ENCODE measurements at regions not wholly inside any gene's neighbourhood (a gene's known extent, or its start where the extent isn't known, plus 50 kb on each side); places are given as distances from the start of the nearest gene placed in this dataset.

GRCh38 chr2:56565143-56565542 lies 381.4 kb downstream of the CCDC85A start:
- no peak overlapping the region for H3K4me3 ChIP-seq (ENCODE audit: low read depth, low read length)
- no peak for TF ChIP-seq CTCF (IDR thresholded peaks at IDR 0.05; ENCODE audit: low read depth, low read length)

- no peak overlapping the region for H3K4me3 ChIP-seq (ENCODE audit: low read depth, low read length)
- TF ChIP-seq CTCF (IDR thresholded peaks at IDR 0.05; ENCODE audit: low read depth, low read length), result no peak
These were observed 387.3 kb downstream of the CCDC85A start for GRCh38 chr2:56571074-56571473.

GRCh38 chr2:56576001-56576400 lies 392.2 kb downstream of the CCDC85A start:
- no peak for TF ChIP-seq CTCF (IDR thresholded peaks at IDR 0.05; ENCODE audit: low read depth, low read length)
- no peak overlapping the region for H3K4me3 ChIP-seq (ENCODE audit: low read depth, low read length)

GRCh38 chr2:56580242-56580641 lies 396.5 kb downstream of the CCDC85A start:
- no peak for TF ChIP-seq CTCF (IDR thresholded peaks at IDR 0.05; ENCODE audit: low read depth, low read length)
- no peak overlapping the region for H3K4me3 ChIP-seq (ENCODE audit: low read depth, low read length)

- no peak for TF ChIP-seq CTCF (IDR thresholded peaks at IDR 0.05; ENCODE audit: low read depth, low read length)
- H3K4me3 ChIP-seq (ENCODE audit: low read depth, low read length), result no peak overlapping the region
These were observed 398.8 kb downstream of the CCDC85A start for GRCh38 chr2:56582570-56582969.

- no peak overlapping the region for H3K4me3 ChIP-seq (ENCODE audit: low read depth, low read length)
- no peak for TF ChIP-seq CTCF (IDR thresholded peaks at IDR 0.05; ENCODE audit: low read depth, low read length)
These were observed 400.1 kb downstream of the CCDC85A start for GRCh38 chr2:56583796-56584315.

- H3K4me3 ChIP-seq (ENCODE audit: low read depth, low read length), result no peak overlapping the region
- no peak for TF ChIP-seq CTCF (IDR thresholded peaks at IDR 0.05; ENCODE audit: low read depth, low read length)
These were observed 403.7 kb downstream of the CCDC85A start for GRCh38 chr2:56587456-56587855.
